GM21526 (cell line): ENCODE measurements at regions not wholly inside any gene's neighbourhood (a gene's known extent, or its start where the extent isn't known, plus 50 kb on each side); places are given as distances from the start of the nearest gene placed in this dataset.

Source experiments
- ATAC-seq: cut with Tn5 transposase; IDR thresholded peaks from one replicate; pipeline ENCODE4 v1.9.1; 2021; ENCODE audit warnings: moderate library complexity; ENCODE audit not compliant: unreplicated experiment, low FRiP score

DNA sequence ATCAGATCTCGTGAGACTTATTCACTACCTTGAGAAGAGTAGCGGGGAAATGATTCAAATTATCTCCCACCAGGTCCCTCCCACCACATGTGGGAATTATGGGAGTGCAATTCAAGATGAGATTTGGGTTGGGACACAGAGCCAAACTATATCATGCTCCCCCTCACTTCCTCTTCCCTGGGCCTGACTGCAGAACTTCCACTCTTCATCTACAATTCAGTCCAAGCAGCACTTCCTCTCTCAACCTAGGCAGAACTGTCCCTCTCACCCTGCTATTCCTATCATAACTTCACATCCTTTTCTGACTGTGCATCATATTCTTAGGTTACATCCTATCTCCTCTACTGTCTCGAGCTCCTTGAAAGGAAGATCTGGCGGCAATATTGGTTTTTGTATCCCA lies 184.0 kb upstream of the HDDC2 start:
- no peak for ATAC-seq

DNA sequence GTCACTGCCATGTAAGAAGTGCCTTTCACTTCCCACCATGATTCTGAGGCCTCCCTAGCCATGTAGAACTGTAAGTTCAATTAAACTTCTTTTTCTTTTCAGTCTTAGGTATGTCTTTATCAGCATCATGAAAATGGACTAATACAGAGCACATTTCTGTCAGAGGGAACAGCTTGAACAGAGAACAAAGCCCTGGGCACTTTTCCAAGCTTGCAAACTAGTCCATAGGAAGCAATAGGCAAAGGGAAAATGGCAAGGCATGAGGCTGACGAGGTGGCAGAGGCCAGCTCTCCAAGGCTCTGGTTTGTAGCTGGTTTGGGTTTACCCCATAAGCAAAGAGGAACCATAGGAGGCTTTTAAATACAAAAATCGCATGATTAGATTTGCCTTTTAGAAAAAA lies 185.1 kb upstream of the HDDC2 start:
- ATAC-seq, result no peak

DNA sequence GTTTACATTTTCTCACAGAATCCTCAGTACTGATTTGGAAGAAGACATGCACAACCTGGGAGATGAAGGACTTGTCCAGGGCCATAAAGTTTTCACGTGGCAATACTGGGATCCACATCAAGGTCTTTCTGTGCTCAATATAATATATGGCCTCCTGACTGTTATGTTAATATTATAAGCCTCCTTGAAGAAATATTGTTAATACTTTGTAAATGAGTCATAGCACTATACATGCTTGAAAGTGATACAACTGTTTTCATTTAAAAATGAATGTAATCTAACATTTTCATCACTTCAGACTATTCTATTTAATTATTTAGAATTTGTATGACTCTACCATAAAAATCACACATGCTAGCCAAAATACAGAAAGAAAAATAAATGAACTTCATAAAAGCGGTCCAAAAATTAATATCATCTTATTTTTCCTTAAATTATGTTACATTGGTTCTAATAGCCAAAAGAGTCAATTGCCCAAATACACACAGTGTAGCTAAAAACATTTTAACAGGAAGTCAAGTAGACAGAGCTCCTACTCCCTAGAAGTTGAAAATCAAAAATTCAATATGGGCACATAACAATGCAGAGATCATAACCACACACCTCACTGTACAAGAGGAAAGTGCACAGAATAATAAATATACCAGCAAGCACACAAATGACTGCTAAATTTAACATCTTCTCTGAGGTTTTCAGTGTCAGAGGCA lies 188.0 kb upstream of the HDDC2 start:
- ATAC-seq, result no peak

DNA sequence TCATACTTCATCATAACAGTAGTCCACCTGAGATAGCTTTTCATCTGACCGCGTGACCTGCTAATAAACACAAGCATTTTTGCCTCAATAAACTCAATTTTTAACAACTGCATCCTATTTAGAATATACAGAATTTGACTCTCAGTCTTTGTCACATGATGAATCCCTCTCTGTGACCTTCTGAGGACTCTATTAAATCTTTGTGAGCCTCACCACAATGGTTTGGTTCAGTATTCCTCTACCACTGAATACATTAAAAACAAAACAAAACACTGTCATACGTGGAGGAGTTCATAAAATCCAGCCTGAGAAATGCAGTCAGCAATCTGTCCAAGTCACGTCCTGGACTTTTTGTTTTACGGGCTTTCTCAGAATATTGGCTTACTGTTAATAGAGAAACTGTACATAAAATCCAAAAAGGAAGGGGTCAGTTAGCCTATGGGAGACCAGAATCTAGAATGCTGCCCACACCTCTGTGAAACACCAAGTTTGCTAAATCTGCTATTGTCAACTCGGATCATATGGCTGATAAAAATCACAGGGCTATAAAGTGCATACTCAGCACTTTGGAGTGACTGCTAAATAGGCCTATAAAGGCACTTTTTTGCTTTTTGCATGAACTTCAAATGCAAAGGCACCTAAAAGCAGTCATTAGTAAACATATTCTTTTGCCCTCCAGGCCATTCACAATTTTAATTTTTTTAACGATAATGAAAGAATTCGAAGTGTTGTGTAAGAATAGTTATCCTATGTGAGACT lies 190.3 kb upstream of the HDDC2 start:
- ATAC-seq, result no peak

DNA sequence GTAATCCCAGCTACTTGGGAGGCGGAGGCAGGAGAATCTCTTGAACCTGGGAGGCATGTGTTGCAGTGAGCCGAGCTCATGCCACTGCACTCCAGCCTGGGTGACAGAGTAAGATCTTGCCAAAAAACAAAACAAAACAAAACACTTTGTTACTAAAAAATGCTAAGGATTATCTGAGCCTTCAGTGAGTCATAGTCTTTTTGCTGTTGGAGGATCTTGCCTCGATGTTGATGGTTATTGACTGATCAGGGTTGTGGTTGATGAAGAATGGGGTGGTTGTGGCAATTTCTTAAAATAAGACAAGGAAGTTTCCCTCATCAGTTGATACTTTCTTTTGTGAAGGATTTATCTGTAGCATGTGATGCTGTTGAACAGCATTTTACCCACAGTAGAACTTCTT lies 196.8 kb upstream of the HDDC2 start:
- ATAC-seq, result no peak

- no peak for ATAC-seq
Measured at GRCh38 chr6:125499535-125499934, 197.8 kb upstream of the HDDC2 start.

DNA sequence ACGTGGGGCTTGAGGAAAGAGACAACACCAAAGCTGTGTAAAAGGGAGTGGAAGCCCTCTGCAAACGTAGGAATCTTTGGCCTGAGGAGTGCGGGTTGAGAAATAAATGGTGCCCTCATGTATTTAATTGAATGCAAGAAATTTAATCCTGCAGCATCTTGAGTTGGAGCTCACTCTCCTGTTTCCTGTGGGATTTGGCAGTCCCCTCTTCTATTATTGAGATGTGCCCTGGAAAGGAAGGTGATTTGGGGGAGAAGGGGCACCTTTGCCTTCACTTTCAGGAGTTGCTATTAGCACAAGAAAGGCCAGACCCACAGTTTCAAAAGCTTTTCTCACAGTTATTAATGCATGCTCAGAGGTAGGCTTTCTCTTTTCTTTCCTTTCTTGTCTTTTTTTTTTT lies 201.4 kb upstream of the HDDC2 start:
- ATAC-seq, result no peak

- ATAC-seq, result no peak
Measured at GRCh38 chr6:125507987-125508655, 206.4 kb upstream of the HDDC2 start.

- no peak for ATAC-seq
Measured at GRCh38 chr6:125508793-125509192, 207.0 kb upstream of the HDDC2 start.

GRCh38 chr6:125509477-125509876 lies 207.7 kb upstream of the HDDC2 start:
- no peak for ATAC-seq

DNA sequence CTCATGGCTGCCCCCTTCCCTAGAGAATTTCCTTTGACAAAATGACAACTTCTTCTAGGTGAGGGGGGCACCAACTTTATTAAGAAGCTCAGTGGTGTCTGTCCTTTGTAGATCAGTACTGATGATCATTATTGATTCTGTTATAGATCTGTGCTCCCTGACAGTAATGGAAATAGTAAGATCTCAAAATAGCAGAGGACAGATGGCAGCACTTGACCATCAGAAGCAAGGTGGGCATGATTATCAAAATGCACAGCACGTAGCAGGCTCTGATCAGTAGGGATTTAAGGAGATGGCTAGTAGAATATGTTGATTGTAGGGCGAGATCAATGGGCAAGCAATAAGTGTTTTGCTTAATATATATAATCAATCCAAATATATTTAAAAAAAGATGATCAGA lies 208.6 kb upstream of the HDDC2 start:
- ATAC-seq, result no peak

GRCh38 chr6:125511809-125512396 lies 210.1 kb upstream of the HDDC2 start:
- ATAC-seq, result no peak

DNA sequence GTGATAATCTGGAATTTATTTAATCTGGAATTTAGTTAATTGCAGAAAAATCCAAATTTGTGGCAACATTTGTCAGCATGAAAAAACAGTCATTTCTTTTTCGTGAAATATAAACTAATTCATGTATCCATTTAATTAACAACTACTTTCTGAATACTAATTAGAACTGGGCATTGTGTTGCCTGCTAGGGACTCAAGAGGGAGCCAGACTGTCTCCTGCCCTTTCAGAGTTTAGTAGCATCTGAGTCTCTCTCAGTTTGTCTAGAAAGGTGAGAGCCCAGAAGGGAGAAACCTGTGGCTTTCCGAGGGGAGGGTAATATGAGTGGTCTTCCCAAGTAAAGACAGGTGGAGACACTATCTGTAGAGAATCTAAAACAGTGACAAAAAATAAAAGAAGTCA lies 210.9 kb upstream of the HDDC2 start:
- peak; percentile 93 for ATAC-seq

- no peak for ATAC-seq
Measured at GRCh38 chr6:125513978-125514377, 212.2 kb upstream of the HDDC2 start.

- no peak for ATAC-seq
Measured at GRCh38 chr6:125516644-125517043, 214.9 kb upstream of the HDDC2 start.

GRCh38 chr6:125519367-125519766 lies 217.6 kb upstream of the HDDC2 start:
- ATAC-seq, result no peak

DNA sequence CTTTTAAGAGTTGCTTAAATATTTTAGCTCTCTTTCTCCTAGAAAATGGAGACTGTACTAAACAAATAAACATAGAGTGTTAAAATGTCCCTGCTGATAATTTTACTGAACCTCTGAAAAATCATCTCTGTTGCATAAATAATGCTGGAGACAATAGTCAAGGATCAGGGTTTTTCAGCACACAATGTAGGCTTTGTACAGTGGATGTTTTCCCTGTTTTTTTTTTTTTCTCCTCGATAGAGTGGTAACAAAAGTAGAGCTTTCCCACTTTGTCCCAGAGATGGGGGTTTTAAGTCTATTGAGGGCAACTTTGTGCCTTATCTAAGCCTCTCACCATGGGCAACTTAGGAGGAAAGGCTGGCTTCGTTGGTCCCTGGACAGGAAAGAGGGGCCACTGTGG lies 222.6 kb upstream of the HDDC2 start:
- no peak for ATAC-seq

GRCh38 chr6:125526007-125526720 lies 223.3 kb upstream of the HEY2 start:
- no peak for ATAC-seq

DNA sequence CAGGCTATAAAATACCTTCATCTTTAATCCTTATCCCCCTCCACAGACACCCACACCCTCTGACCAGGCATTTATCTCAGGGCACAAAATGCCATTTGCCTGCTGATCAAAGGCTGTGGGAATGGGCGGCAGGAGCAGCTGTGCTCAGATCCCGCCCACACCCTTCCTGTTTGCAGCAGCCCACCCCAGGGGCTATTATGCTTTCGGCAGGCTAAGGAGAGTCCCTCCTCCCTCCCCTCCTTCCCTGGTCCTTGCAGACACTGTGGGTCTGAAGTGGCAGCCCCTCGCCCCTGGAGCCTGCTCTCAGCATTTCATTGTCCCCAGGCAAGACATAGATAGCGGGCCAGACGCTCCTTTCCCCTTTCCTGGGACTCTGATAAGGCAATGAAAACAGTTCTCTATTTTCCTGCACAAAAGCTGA lies 220.8 kb upstream of the HEY2 start:
- ATAC-seq, result no peak

DNA sequence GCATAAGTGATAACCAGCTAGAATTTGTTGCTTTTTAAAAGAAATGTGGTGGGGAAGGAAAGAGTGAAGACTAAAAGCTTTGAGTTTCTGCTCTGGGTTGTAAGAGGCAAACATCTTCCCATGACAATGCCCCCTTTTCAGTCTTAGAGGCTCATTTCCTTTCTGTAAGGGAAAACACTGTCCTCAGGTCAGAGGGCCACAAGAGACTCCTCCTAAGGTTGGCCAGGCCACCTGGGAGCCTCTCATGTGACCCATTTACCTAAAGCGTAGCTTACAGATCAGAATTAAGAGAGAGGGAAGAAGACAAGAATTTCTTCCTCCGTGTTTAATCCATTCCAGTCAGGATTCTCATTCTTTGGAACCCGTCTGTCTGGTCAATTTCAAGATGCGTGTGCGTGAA lies 220.4 kb upstream of the HEY2 start:
- ATAC-seq, result no peak
